SK-N-MC (cell line): ENCODE measurements at regions not wholly inside any gene's neighbourhood (a gene's known extent, or its start where the extent isn't known, plus 50 kb on each side); places are given as distances from the start of the nearest gene placed in this dataset.

Experiments
- DNase-seq: peaks from one replicate; pipeline ENCODE4 v3.0.0-alpha.2; 2011; ENCODE audit warnings: low read depth, low spot score
- H3K27ac ChIP-seq: fragments of 200-600 bp; sonication (generic); 2 replicates; pipeline ENCODE4 v1.5.1; 2016; ENCODE audit warnings: mixed run types
- H3K36me3 ChIP-seq: fragments of 200-600 bp; sonication (generic); 2 replicates; pipeline ENCODE4 v1.6.1; 2017; ENCODE audit warnings: antibody characterized with exemption, low read length, mixed read lengths; ENCODE audit not compliant: insufficient read depth
- H3K4me3 ChIP-seq: fragments of 200-600 bp; sonication (generic); 2 replicates; pipeline ENCODE4 v1.5.1; 2016
- H3K9ac ChIP-seq: fragments of 200-600 bp; sonication (generic); 2 replicates; pipeline ENCODE4 v1.8.0; 2017; ENCODE audit warnings: mixed run types, mixed read lengths; ENCODE audit not compliant: insufficient read length
- H3K9me3 ChIP-seq: fragments of 200-600 bp; sonication (generic); 2 replicates; pipeline ENCODE4 v1.6.1; 2017; ENCODE audit warnings: low read depth, mild to moderate bottlenecking, antibody characterized with exemption, low read length, moderate library complexity, mixed read lengths
- EZH2 ChIP-seq: fragments of 200-600 bp; sonication (generic); IDR thresholded peaks from one replicate; pipeline ENCODE4 v1.6.1; 2017; ENCODE audit warnings: antibody characterized with exemption
- FOXP2 ChIP-seq: optimal IDR thresholded peaks from 2 replicates; pipeline ENCODE3; 2011; ENCODE audit warnings: mild to moderate bottlenecking, moderate library complexity; ENCODE audit not compliant: insufficient read depth; ENCODE audit errors: extremely low read length, control extremely low read depth
- POLR2AphosphoS5 ChIP-seq: IDR thresholded peaks from 2 replicates; pipeline ENCODE4 v1.6.1; 2012; ENCODE audit warnings: mild to moderate bottlenecking, low read depth, low read length, borderline replicate concordance

DNA sequence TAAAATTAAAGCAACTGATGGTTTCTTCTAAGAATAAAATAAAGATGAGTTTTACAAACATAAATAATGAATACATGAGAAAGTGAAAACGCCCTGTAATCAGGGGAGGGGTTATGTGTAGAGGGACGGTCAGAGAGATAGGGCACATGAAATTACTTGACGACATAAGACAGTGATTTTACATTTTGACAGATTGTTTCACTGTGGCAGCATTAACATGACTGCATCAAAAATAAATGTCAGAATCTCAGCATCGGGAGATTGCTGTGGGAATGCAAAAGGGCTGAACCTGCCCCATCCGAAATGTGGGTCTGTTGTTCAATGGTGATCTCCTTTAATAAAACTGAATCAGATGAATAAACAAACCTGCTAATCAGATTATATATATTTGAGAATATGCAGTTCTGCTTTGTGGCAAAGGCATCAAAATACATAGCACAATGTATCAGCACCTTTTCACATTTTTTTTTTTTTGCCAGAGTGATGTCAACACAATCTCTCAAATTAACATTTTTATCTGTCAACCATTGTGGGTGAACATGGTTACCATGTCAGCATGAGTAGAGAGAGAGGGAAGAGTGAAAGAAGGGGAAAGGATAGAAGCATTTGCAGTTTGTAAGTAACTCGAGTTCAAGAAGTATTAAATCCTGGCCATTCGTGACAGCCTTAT lies 177.1 kb upstream of the MAN1A1 start:
- peak overlapping the region; percentile 22 for H3K4me3 ChIP-seq
- TF ChIP-seq POLR2AphosphoS5 (no peak), FOXP2 (no peak), EZH2 (no peak)
- H3K9me3 ChIP-seq, result no peaks in the 10 kb centered on the region
- DNase-seq, result no peak
- H3K36me3 ChIP-seq, result no peaks in the 10 kb centered on the region
- peak overlapping the region; percentile 23 for H3K27ac ChIP-seq
- H3K9ac ChIP-seq, result no peak overlapping the region

DNA sequence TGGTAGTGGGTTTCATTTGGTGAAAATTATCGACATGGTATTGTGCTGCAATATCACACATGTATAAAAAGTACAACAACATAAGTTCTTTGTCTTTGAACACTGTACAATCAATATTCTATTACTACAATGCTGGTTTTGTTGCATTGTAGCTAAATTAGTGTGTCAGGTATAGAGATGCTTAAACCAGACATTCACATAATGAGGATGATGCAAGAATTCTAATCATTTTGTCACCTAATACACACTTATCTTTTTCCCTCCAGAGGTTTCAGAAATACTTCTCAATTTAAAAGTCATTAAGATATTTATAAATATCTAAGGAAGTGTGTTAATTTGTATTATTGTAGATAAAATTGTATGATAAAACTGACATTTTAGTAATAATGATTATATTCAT lies 174.8 kb upstream of the MAN1A1 start:
- TF ChIP-seq POLR2AphosphoS5, result no peak
- TF ChIP-seq FOXP2, result no peak
- no peak for TF ChIP-seq EZH2
- Histone ChIP-seq H3K27ac (no peak overlapping the region), H3K36me3 (no peaks in the 10 kb centered on the region), H3K9ac (no peak overlapping the region), H3K4me3 (no peak overlapping the region), H3K9me3 (no peaks in the 10 kb centered on the region)
- DNase-seq, result no peak

DNA sequence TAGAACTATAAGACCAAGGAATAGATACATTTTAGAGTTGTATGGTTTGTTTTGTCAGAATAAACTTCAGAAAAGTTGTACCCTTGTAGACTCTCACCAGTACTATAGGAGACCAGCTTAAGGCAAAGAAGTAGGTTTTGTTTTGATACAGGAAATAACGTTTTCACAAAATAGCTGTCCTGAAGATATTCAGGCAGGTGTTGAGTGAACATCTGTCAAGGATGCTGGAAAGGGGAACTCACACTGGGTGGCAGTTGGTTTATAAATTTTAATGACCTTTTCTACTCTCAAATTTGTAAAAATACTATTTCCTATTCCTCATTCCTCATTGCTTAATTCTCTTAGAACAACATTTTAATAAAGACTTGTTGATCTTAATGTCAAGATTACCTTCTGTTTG lies 174.0 kb upstream of the MAN1A1 start:
- Histone ChIP-seq H3K9ac (no peak overlapping the region), H3K9me3 (no peaks in the 10 kb centered on the region), H3K4me3 (no peak overlapping the region), H3K27ac (no peak overlapping the region), H3K36me3 (no peaks in the 10 kb centered on the region)
- no peak for DNase-seq
- TF ChIP-seq EZH2 (no peak), POLR2AphosphoS5 (no peak), FOXP2 (no peak)

DNA sequence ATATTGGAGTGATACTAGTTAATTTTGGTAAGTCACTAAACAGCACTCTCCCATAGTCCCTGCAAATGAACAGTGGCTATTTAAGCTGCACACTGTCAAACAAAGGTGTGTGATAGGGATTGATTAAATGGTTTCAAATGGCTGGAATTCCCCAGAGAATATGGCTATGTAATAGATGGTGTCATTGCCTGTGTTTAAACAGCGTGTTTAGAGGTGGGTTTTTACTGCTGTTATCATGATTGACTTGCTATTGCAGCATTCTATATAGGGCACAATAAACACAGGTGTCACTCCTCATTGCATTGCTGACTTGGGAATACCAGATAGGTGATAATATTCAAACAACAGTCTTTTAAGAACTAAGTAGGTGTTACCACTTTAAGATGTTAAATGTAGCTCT lies 171.7 kb upstream of the MAN1A1 start:
- Histone ChIP-seq H3K36me3 (no peaks in the 10 kb centered on the region), H3K9me3 (no peaks in the 10 kb centered on the region), H3K9ac (no peak overlapping the region), H3K4me3 (no peak overlapping the region), H3K27ac (no peak overlapping the region)
- no peak for TF ChIP-seq EZH2
- no peak for TF ChIP-seq POLR2AphosphoS5
- TF ChIP-seq FOXP2, result no peak
- no peak for DNase-seq

DNA sequence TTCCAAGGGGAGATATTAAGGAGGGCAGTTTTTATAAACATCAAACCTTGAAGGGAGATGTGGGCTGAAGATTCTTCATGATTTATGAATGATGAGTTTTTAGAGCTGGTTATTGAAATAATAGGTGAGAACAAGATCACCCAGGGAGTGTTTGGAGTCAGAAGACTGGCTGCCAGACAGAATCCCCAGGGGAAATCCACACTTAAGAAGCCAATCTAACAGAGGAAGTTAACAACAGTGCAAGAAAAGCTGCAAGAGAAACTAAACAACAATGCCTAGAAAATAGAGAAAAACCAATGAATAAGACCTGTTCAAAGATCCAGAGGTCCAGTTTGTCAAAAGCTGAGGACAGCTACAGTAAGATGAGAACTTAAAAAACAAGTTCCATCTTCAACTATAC lies 167.9 kb upstream of the MAN1A1 start:
- DNase-seq, result no peak
- H3K9me3 ChIP-seq, result no peaks in the 10 kb centered on the region
- H3K4me3 ChIP-seq, result no peak overlapping the region
- no peak overlapping the region for H3K27ac ChIP-seq
- H3K9ac ChIP-seq, result no peak overlapping the region
- TF ChIP-seq POLR2AphosphoS5, result no peak
- TF ChIP-seq FOXP2, result no peak
- TF ChIP-seq EZH2, result no peak
- no peaks in the 10 kb centered on the region for H3K36me3 ChIP-seq

DNA sequence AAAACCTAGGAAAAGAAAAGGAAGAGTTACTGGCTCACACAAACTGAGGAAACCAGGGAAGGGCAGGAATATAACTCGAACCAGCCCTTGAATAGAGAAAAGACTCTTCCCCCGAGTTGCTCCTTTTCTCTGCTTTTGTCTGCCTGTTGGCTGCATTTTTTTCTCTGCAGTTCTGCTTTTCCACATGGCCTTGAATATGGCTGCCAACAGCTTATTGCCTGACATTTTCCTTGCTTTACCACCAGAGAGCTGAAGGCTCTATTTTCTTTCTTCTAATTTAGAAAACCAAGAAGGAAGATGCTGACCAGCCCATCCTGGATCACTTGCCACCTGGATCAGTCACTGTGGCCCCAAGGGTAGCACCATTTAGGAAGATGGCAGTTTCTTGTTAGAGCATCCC lies 164.8 kb upstream of the MAN1A1 start:
- Histone ChIP-seq H3K4me3 (no peak overlapping the region), H3K27ac (no peak overlapping the region), H3K9me3 (no peaks in the 10 kb centered on the region), H3K9ac (no peak overlapping the region), H3K36me3 (no peaks in the 10 kb centered on the region)
- DNase-seq, result no peak
- TF ChIP-seq POLR2AphosphoS5 (no peak), FOXP2 (no peak), EZH2 (no peak)

DNA sequence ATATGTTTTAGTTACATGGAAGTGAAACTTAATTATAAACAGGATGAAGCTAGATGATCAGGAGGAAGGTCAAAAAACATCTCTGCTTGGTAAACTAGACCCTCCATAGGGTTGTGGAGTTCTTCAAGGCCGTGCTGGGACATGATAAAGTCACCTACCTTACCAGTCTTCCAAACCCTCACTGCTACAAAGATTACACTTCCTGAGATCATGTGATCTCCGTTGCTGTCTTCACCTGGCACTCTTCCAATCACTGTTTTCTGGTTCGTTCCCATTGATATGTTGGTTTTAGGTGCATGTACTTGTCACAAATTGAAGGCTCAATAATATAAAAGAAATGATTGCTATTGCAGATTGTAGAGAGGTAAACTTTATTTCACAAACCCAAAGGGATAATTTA lies 161.5 kb upstream of the MAN1A1 start:
- no peak overlapping the region for H3K4me3 ChIP-seq
- DNase-seq, result no peak
- H3K9me3 ChIP-seq, result no peaks in the 10 kb centered on the region
- no peak overlapping the region for H3K9ac ChIP-seq
- no peak for TF ChIP-seq EZH2
- TF ChIP-seq POLR2AphosphoS5, result no peak
- TF ChIP-seq FOXP2, result no peak
- no peaks in the 10 kb centered on the region for H3K36me3 ChIP-seq
- no peak overlapping the region for H3K27ac ChIP-seq

DNA sequence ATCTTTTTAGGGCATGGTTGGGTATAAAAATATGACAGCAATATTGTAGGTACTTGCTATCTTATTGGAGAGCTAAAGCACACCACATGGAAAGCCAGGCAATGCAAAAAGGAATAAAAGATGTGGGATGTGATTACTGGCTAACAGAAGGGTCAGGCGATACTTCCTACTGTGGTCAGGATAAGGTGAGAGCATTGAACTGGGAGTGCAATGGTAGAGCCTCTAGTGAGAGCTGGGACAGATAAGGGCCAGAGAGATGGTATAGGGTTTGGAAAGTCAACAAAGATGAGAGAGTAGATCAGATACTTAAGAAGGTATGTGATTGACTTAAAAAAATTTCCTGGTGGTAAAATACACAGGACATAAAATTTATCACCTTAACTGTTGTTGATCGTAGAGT lies 160.7 kb upstream of the MAN1A1 start:
- Histone ChIP-seq H3K4me3 (no peak overlapping the region), H3K9ac (no peak overlapping the region), H3K36me3 (no peaks in the 10 kb centered on the region), H3K27ac (no peak overlapping the region), H3K9me3 (no peaks in the 10 kb centered on the region)
- no peak for TF ChIP-seq FOXP2
- TF ChIP-seq POLR2AphosphoS5, result no peak
- no peak for TF ChIP-seq EZH2
- no peak for DNase-seq

DNA sequence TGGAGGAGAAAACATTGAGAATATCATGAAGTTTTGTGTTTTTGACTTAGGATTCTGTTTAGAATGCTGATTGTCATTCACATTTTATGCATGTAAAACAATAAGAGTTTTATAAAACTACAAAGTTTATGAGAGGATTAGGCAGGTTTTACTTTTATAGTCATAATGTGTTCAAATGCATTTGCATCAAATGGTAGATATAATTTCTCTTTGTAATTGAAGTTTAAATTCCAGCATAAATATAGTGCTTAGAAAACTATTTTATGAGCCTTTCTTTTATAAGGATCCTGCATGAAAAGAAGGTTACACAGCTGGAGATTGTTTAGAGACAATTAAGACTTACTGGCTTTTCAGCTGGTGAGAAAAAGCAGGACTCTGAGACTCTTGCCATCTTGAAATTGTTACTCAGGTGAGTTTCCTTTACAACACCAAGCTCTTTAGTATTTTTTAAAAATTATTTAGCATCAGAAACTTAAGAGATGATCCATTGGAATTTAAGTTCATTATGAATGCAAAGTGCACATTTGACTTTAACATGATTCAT lies 157.1 kb upstream of the MAN1A1 start:
- no peak for DNase-seq
- H3K9ac ChIP-seq, result no peak overlapping the region
- no peaks in the 10 kb centered on the region for H3K9me3 ChIP-seq
- H3K27ac ChIP-seq, result no peak overlapping the region
- H3K4me3 ChIP-seq, result no peak overlapping the region
- no peaks in the 10 kb centered on the region for H3K36me3 ChIP-seq
- TF ChIP-seq FOXP2 (no peak), EZH2 (no peak), POLR2AphosphoS5 (no peak)
